ENCODE measurements at regions not wholly inside any gene's neighbourhood (a gene's known extent, or its start where the extent isn't known, plus 50 kb on each side); places are given as distances from the start of the nearest gene placed in this dataset.

DNA sequence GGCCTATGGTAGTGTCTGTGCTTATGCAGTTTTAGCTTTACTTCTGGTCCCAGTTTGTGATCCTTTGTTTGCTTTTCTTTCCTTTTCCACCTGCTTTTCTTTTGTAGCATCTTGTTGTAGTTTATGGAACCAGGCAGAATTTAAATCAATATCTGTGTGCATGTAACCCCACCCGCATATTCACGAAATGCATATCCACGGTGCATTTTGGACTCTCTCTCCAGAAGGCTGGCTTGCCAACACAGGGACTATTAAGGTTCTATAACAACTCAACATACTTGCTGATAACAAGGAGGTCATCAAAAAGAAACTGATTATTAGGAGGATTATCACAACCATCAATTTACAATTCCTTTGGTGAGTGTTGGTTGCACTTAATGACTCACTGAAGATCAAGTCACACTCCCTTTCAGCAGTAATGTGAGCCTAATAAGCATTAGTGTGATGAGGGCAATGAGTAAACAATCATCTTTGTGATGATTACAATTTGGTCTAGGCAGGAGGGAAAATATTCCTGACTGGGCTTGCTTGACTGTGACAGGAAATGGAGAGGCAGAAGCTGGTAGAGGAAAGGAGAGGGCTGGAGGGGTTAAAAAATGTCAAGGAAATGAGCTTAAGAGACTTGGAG lies 378.6 kb downstream of the REEP3 start:
- TF ChIP-seq, protein P1, sequence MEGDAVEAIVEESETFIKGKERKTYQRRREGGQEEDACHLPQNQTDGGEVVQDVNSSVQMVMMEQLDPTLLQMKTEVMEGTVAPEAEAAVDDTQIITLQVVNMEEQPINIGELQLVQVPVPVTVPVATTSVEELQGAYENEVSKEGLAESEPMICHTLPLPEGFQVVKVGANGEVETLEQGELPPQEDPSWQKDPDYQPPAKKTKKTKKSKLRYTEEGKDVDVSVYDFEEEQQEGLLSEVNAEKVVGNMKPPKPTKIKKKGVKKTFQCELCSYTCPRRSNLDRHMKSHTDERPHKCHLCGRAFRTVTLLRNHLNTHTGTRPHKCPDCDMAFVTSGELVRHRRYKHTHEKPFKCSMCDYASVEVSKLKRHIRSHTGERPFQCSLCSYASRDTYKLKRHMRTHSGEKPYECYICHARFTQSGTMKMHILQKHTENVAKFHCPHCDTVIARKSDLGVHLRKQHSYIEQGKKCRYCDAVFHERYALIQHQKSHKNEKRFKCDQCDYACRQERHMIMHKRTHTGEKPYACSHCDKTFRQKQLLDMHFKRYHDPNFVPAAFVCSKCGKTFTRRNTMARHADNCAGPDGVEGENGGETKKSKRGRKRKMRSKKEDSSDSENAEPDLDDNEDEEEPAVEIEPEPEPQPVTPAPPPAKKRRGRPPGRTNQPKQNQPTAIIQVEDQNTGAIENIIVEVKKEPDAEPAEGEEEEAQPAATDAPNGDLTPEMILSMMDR (IDR thresholded peaks at IDR 0.05; ENCODE audit: extremely low read depth, missing control alignments) = no peak
- no peak for DNase-seq (ENCODE audit: low spot score)

GRCh38 chr10:63901228-63901627 lies 380.0 kb downstream of the REEP3 start:
- TF ChIP-seq, protein P1 (IDR thresholded peaks at IDR 0.05; ENCODE audit: extremely low read depth, missing control alignments) = peak; percentile 5
- DNase-seq (ENCODE audit: low spot score) = no peak

DNA sequence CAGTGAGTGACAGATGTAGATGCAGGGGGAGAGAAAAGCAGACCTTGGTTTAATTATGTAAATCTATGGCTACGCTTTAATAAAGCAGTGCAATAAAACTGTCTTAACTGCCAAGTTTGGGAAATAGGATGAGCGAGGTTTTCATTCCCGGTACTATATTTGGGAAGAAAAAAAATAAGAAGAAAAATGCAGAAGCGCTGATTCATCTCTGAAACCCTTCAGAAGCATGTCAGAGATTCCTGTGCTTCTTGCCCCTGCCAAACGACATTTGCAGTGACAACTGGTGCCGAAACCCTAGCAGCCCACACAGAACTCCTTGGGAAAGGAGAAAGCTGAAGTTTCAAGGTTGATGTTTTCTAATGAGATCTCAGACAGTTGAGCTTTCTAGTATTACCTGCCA lies 380.7 kb downstream of the REEP3 start:
- DNase-seq (ENCODE audit: low spot score) = no peak
- TF ChIP-seq, protein P1 (IDR thresholded peaks at IDR 0.05; ENCODE audit: extremely low read depth, missing control alignments) = no peak

DNA sequence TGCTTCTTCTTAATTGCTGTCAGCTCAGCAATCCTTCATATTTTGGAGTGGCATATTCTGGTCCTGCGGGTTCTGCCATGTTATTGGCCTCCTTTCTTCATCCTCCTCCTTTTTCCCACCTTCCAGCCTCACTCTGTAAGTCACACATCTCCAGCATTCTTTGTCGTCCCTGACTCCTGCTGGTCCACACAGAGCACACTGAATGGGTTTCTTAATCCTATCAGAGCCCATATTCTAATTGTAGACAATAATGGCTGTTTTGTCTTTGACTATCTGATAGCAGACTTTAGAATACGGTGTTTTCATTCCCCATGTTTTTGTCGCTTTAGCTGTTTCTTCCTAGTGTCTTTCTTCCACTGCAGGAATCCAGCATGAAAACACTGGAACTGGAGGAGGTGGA lies 389.6 kb downstream of the REEP3 start:
- DNase-seq (ENCODE audit: low spot score) = no peak
- TF ChIP-seq, protein P1 (IDR thresholded peaks at IDR 0.05; ENCODE audit: extremely low read depth, missing control alignments) = no peak

GRCh38 chr10:63915240-63915639 lies 394.0 kb downstream of the REEP3 start:
- TF ChIP-seq, protein P1 (IDR thresholded peaks at IDR 0.05; ENCODE audit: extremely low read depth, missing control alignments) = no peak

DNA sequence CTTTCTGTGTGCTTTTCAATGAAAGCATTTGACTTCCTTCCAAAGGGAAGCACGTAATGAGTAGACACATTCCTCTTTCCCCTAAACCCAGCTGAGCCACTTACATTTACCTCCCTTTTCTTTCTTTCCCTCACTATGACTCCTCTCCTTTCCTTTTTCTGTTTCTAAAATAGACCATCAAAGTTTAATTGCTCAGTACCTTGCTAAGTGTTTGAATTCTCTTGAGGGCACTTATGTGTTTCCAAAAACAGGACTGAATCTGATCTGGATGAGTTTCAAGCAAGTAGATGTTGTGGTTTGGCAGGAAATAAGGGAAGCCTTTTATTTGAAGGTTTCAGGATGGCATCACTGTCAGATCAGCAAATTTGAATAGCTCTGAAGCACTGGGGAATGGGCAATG lies 396.2 kb downstream of the REEP3 start:
- TF ChIP-seq, protein P1 (IDR thresholded peaks at IDR 0.05; ENCODE audit: extremely low read depth, missing control alignments) = no peak
- DNase-seq (ENCODE audit: low spot score) = no peak

More at GRCh38 chr10:63915240-63915639, 394.0 kb downstream of the REEP3 start:
- DNase-seq (ENCODE audit: low spot score) = no peak

DNA sequence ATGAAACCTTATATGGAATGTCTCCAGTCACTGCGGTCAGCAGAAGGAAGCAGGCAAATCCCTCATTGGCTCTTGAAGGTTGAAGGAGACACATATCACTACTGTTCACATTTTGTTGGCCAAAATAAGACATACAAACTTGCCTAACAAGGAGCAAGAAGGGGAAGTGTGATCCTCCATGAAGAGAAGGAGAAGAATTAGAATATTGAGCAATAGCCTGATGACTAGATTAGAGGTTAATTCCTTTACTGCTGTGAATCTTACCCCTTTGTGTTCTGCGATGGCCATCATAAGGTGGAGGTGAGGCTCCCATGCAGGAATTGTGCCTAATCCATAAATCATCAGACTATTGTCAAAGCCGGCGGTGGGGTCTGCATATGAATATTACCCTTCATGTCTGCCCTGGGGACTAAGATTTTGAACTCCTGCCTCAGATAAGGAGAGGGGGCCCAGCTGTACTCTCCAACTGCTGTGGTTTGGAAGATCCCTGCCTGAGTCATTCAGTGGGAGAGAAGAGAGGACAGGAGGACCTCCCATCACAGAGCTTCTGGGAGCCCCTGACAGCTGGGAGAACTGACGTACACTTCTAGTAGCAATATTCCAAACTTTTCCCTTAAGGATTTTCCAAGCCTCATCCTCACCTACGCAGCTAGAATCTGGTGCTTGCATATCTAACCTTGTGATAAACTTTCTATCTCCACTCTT lies 398.5 kb downstream of the REEP3 start:
- DNase-seq (ENCODE audit: low spot score) = no peak
- TF ChIP-seq, protein P1 (IDR thresholded peaks at IDR 0.05; ENCODE audit: extremely low read depth, missing control alignments) = no peak

Measured in GM20000 (cell line).